Ectodermal cell (in vitro differentiated cells): ENCODE measurements at regions not wholly inside any gene's neighbourhood (a gene's known extent, or its start where the extent isn't known, plus 50 kb on each side); places are given as distances from the start of the nearest gene placed in this dataset.
"Not testable (repeated sequence)": the region's sequence is repeated elsewhere in the genome, so short reads cannot be mapped to it uniquely, and the experiment has no call there.

Source experiments
- H3K27ac ChIP-seq: 2 replicates; pipeline ENCODE4 v1.7.0; 2013; ENCODE audit warnings: mild to moderate bottlenecking, low read depth, low read length; ENCODE audit not compliant: insufficient read depth, poor library complexity, severe bottlenecking
- H3K27me3 ChIP-seq: 2 replicates; pipeline ENCODE4 v1.7.0; 2013; ENCODE audit warnings: mild to moderate bottlenecking, low read length; ENCODE audit not compliant: insufficient read depth, control insufficient read depth, poor library complexity, severe bottlenecking
- H3K36me3 ChIP-seq: one replicate; pipeline ENCODE4 v1.7.0; 2013; ENCODE audit warnings: low read length; ENCODE audit not compliant: control insufficient read depth, insufficient read depth
- H3K4me1 ChIP-seq: one replicate; pipeline ENCODE4 v1.7.0; 2013; ENCODE audit warnings: low read length; ENCODE audit not compliant: control insufficient read depth, insufficient read depth
- H3K4me3 ChIP-seq: 2 replicates; pipeline ENCODE4 v1.7.0; 2013; ENCODE audit warnings: low read depth, low read length, control low read depth; ENCODE audit not compliant: insufficient read depth
- H3K9me3 ChIP-seq: 2 replicates; pipeline ENCODE4 v1.7.0; 2013; ENCODE audit warnings: mild to moderate bottlenecking, low read length, moderate library complexity; ENCODE audit not compliant: control insufficient read depth
- WGBS, 2 experiments: methylation state at CpG; one replicate each; pipeline ENCODE4 v1.1.7; 2013; ENCODE audit warnings: missing lambda C conversion rate in 2 of 2; 5-methylcytosine and 5-hydroxymethylcytosine counted together

GRCh38 chr2:59378127-59378526 lies 1137.0 kb upstream of the FANCL start:
- WGBS, 2 experiments: 98 to 100% methylated on average over 1 of the region's 1 CpG
- no peaks in the 10 kb centered on the region for H3K27me3 ChIP-seq
- H3K36me3 ChIP-seq: no peaks in the 10 kb centered on the region
- no peaks in the 10 kb centered on the region for H3K4me1 ChIP-seq
- no peak overlapping the region for H3K27ac ChIP-seq
- no peaks in the 10 kb centered on the region for H3K9me3 ChIP-seq
- H3K4me3 ChIP-seq: no peak overlapping the region

GRCh38 chr2:59366288-59366687 lies 1125.2 kb upstream of the FANCL start:
- no peaks in the 10 kb centered on the region for H3K4me1 ChIP-seq
- H3K36me3 ChIP-seq: no peaks in the 10 kb centered on the region
- no peaks in the 10 kb centered on the region for H3K27me3 ChIP-seq
- H3K9me3 ChIP-seq: no peaks in the 10 kb centered on the region
- no peak overlapping the region for H3K4me3 ChIP-seq
- no peak overlapping the region for H3K27ac ChIP-seq

GRCh38 chr2:59354498-59354897 lies 1113.4 kb upstream of the FANCL start:
- Histone ChIP-seq H3K27me3 (no peaks in the 10 kb centered on the region), H3K9me3 (no peaks in the 10 kb centered on the region), H3K27ac (no peak overlapping the region), H3K4me3 (no peak overlapping the region), H3K4me1 (no peaks in the 10 kb centered on the region), H3K36me3 (no peaks in the 10 kb centered on the region)
- WGBS, 2 experiments: 90 to 96% methylated on average over 3 of the region's 3 CpGs

GRCh38 chr2:59353306-59353921 lies 1112.3 kb upstream of the FANCL start:
- Histone ChIP-seq H3K4me3 (no peak overlapping the region), H3K36me3 (no peaks in the 10 kb centered on the region), H3K27ac (no peak overlapping the region), H3K4me1 (no peaks in the 10 kb centered on the region), H3K27me3 (no peaks in the 10 kb centered on the region), H3K9me3 (no peaks in the 10 kb centered on the region)
- WGBS, 2 experiments: 83 to 88% methylated on average over 5 of the region's 5 CpGs

- Histone ChIP-seq H3K27me3 (no peaks in the 10 kb centered on the region), H3K27ac (peak overlapping the region; percentile 20), H3K4me3 (no peak overlapping the region), H3K9me3 (no peaks in the 10 kb centered on the region), H3K4me1 (peaks cover 13% of the 10 kb centered on the region), H3K36me3 (no peaks in the 10 kb centered on the region)
- 21 to 31% methylated on average over 1 of the region's 1 CpG for WGBS, 2 experiments
Observed at GRCh38 chr2:59342166-59342565, 1101.0 kb upstream of the FANCL start.

GRCh38 chr2:59339837-59340207 lies 1098.7 kb upstream of the FANCL start:
- WGBS, 2 experiments: 89 to 100% methylated on average over 2 of the region's 2 CpGs
- Histone ChIP-seq H3K4me3 (no peak overlapping the region), H3K36me3 (no peaks in the 10 kb centered on the region), H3K4me1 (peaks cover 13% of the 10 kb centered on the region), H3K27ac (no peak overlapping the region), H3K27me3 (no peaks in the 10 kb centered on the region), H3K9me3 (no peaks in the 10 kb centered on the region)

- Histone ChIP-seq H3K9me3 (no peaks in the 10 kb centered on the region), H3K4me3 (no peak overlapping the region), H3K4me1 (peaks cover 13% of the 10 kb centered on the region), H3K36me3 (no peaks in the 10 kb centered on the region), H3K27ac (no peak overlapping the region), H3K27me3 (no peaks in the 10 kb centered on the region)
- 82 to 84% methylated on average over 8 of the region's 8 CpGs for WGBS, 2 experiments
Observed at GRCh38 chr2:59339121-59339836, 1098.2 kb upstream of the FANCL start.

- H3K27me3 ChIP-seq: no peaks in the 10 kb centered on the region
- H3K27ac ChIP-seq: no peak overlapping the region
- WGBS, 2 experiments: 94 to 100% methylated on average over 3 to 4 of the region's 4 CpGs
Observed at GRCh38 chr2:59333007-59333406, 1091.9 kb upstream of the FANCL start.

GRCh38 chr2:59326581-59327365 lies 1085.6 kb upstream of the FANCL start:
- H3K9me3 ChIP-seq, H3K36me3 ChIP-seq, H3K4me3 ChIP-seq, H3K27ac ChIP-seq, H3K4me1 ChIP-seq, H3K27me3 ChIP-seq: not testable (repeated sequence)
- WGBS, 2 experiments: 84 to 85% methylated on average over 14 of the region's 14 CpGs

More at GRCh38 chr2:59333007-59333406, 1091.9 kb upstream of the FANCL start:
- Histone ChIP-seq H3K36me3 (no peaks in the 10 kb centered on the region), H3K4me1 (no peaks in the 10 kb centered on the region), H3K4me3 (no peak overlapping the region), H3K9me3 (no peaks in the 10 kb centered on the region)

GRCh38 chr2:59322870-59323269 lies 1081.7 kb upstream of the FANCL start:
- Histone ChIP-seq H3K27me3 (no peaks in the 10 kb centered on the region), H3K9me3 (no peaks in the 10 kb centered on the region), H3K36me3 (no peaks in the 10 kb centered on the region), H3K27ac (no peak overlapping the region), H3K4me1 (no peaks in the 10 kb centered on the region), H3K4me3 (no peak overlapping the region)
- 98 to 100% methylated on average over 2 of the region's 2 CpGs for WGBS, 2 experiments
